ENCODE measurements at regions not wholly inside any gene's neighbourhood (a gene's known extent, or its start where the extent isn't known, plus 50 kb on each side); places are given as distances from the start of the nearest gene placed in this dataset.

- TF ChIP-seq CTCF (IDR thresholded peaks at IDR 0.05), result no peak
- TF ChIP-seq POLR2A (IDR thresholded peaks at IDR 0.05), result no peak
Observed at GRCh38 chr10:78817361-78817760, 251.4 kb upstream of the ZMIZ1 start.

Data from suprapubic skin (tissue), 3 donors.